SK-N-MC (cell line): ENCODE measurements at regions not wholly inside any gene's neighbourhood (a gene's known extent, or its start where the extent isn't known, plus 50 kb on each side); places are given as distances from the start of the nearest gene placed in this dataset.

Source experiments
- EZH2 ChIP-seq: fragments of 200-600 bp; sonication (generic); IDR thresholded peaks from one replicate; pipeline ENCODE4 v1.6.1; 2017; ENCODE audit warnings: antibody characterized with exemption
- FOXP2 ChIP-seq: optimal IDR thresholded peaks from 2 replicates; pipeline ENCODE3; 2011; ENCODE audit warnings: mild to moderate bottlenecking, moderate library complexity; ENCODE audit not compliant: insufficient read depth; ENCODE audit errors: extremely low read length, control extremely low read depth
- POLR2AphosphoS5 ChIP-seq: IDR thresholded peaks from 2 replicates; pipeline ENCODE4 v1.6.1; 2012; ENCODE audit warnings: mild to moderate bottlenecking, low read depth, low read length, borderline replicate concordance

DNA sequence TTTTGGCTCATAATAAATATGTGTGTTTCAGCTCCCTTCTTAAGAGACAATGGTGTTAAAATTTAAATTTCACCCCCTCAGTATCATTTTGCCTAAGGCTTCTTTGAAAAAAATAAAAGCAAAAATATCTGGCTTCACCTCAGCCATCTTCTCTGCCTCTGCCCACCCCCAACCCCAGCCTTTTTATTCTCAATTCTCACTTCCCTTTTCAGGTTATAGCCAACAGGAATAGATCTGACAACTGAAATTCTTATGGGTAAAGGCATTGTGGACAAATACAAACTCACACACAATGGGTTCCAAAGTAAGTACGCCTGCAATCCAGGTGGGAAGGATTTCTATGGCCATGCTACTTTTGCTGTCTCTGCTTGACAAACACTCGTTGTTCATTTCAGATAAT, 399.0 kb upstream of the ARRDC4 start:
- TF ChIP-seq POLR2AphosphoS5 (no peak), EZH2 (no peak), FOXP2 (no peak)
